ENCODE measurements at regions not wholly inside any gene's neighbourhood (a gene's known extent, or its start where the extent isn't known, plus 50 kb on each side); places are given as distances from the start of the nearest gene placed in this dataset.

- no peak for TF ChIP-seq CTCF (IDR thresholded peaks at IDR 0.05; ENCODE audit: unreplicated experiment)
- Mint-ChIP-seq H3K36me3 (ENCODE audit: insufficient read depth, unreplicated experiment) (no peaks in the 10 kb centered on the region), H3K27ac (ENCODE audit: unreplicated experiment) (no peak overlapping the region), H3K27me3 (ENCODE audit: unreplicated experiment) (no peaks in the 10 kb centered on the region), H3K4me3 (ENCODE audit: low read depth, unreplicated experiment) (no peak overlapping the region), H3K4me1 (ENCODE audit: low read depth, unreplicated experiment) (no peaks in the 10 kb centered on the region), H3K9me3 (ENCODE audit: low read depth, unreplicated experiment) (peaks cover 17% of the 10 kb centered on the region)
- no TSS peak for BruUV-seq (replicated peaks)
- CTCF ChIA-PET, result no interaction called here
- no peak for DNase-seq
- intact Hi-C loops (cut with micrococcal nuclease; ENCODE audit: unreplicated experiment), result no loop called here
These were observed 192.5 kb upstream of the FAM98A start for GRCh38 chr2:33791625-33792024.

GRCh38 chr2:33788044-33788443, 188.9 kb upstream of the FAM98A start:
- H3K36me3 Mint-ChIP-seq (ENCODE audit: insufficient read depth, unreplicated experiment), result no peaks in the 10 kb centered on the region
- H3K4me3 Mint-ChIP-seq (ENCODE audit: low read depth, unreplicated experiment), result no peak overlapping the region
- DNase-seq, result no peak
- H3K4me1 Mint-ChIP-seq (ENCODE audit: low read depth, unreplicated experiment), result no peaks in the 10 kb centered on the region
- intact Hi-C loops (cut with micrococcal nuclease; ENCODE audit: unreplicated experiment), result no loop called here
- CTCF ChIA-PET, result interaction anchor here (0.6 to 0.7 kb wide), 2 partner anchors 13 to 22 kb away, joined by 3 read pairs; no protein-coding TSS in a partner anchor
- BruUV-seq (replicated peaks), result no TSS peak
- H3K27me3 Mint-ChIP-seq (ENCODE audit: unreplicated experiment), result no peaks in the 10 kb centered on the region
- H3K27ac Mint-ChIP-seq (ENCODE audit: unreplicated experiment), result no peak overlapping the region
- TF ChIP-seq CTCF (IDR thresholded peaks at IDR 0.05; ENCODE audit: unreplicated experiment), result no peak
- H3K9me3 Mint-ChIP-seq (ENCODE audit: low read depth, unreplicated experiment), result peaks cover 21% of the 10 kb centered on the region

GRCh38 chr2:33786881-33787280, 187.8 kb upstream of the FAM98A start:
- BruUV-seq (replicated peaks), result no TSS peak
- H3K36me3 Mint-ChIP-seq (ENCODE audit: insufficient read depth, unreplicated experiment), result no peaks in the 10 kb centered on the region
- intact Hi-C loops (cut with micrococcal nuclease; ENCODE audit: unreplicated experiment), result no loop called here

GRCh38 chr2:33785201-33786106, 186.4 kb upstream of the FAM98A start:
- no TSS peak for BruUV-seq (replicated peaks)
- DNase-seq, result no peak
- Mint-ChIP-seq H3K4me3 (ENCODE audit: low read depth, unreplicated experiment) (no peak overlapping the region), H3K36me3 (ENCODE audit: insufficient read depth, unreplicated experiment) (no peaks in the 10 kb centered on the region), H3K27ac (ENCODE audit: unreplicated experiment) (no peak overlapping the region), H3K9me3 (ENCODE audit: low read depth, unreplicated experiment) (peaks cover 14% of the 10 kb centered on the region), H3K4me1 (ENCODE audit: low read depth, unreplicated experiment) (no peaks in the 10 kb centered on the region), H3K27me3 (ENCODE audit: unreplicated experiment) (no peaks in the 10 kb centered on the region)
- no peak for TF ChIP-seq CTCF (IDR thresholded peaks at IDR 0.05; ENCODE audit: unreplicated experiment)
- intact Hi-C loops (cut with micrococcal nuclease; ENCODE audit: unreplicated experiment), result no loop called here
- CTCF ChIA-PET, result no interaction called here

More at GRCh38 chr2:33786881-33787280, 187.8 kb upstream of the FAM98A start:
- CTCF ChIA-PET, result no interaction called here
- Mint-ChIP-seq H3K27ac (ENCODE audit: unreplicated experiment) (no peak overlapping the region), H3K4me3 (ENCODE audit: low read depth, unreplicated experiment) (no peak overlapping the region), H3K4me1 (ENCODE audit: low read depth, unreplicated experiment) (no peaks in the 10 kb centered on the region), H3K27me3 (ENCODE audit: unreplicated experiment) (no peaks in the 10 kb centered on the region), H3K9me3 (ENCODE audit: low read depth, unreplicated experiment) (peaks cover 17% of the 10 kb centered on the region)
- DNase-seq, result no peak
- no peak for TF ChIP-seq CTCF (IDR thresholded peaks at IDR 0.05; ENCODE audit: unreplicated experiment)
